ENCODE measurements at regions not wholly inside any gene's neighbourhood (a gene's known extent, or its start where the extent isn't known, plus 50 kb on each side); places are given as distances from the start of the nearest gene placed in this dataset.

- Histone ChIP-seq H2BK20ac (ENCODE audit: low read length) (no peak overlapping the region), H2BK15ac (ENCODE audit: low read length) (no peak overlapping the region), H3K79me1 (ENCODE audit: low read depth, low read length) (no peaks in the 10 kb centered on the region), H2BK12ac (ENCODE audit: low read depth, low read length) (no peak overlapping the region), H4K8ac (ENCODE audit: extremely low read depth, insufficient read depth, low read length) (no peak overlapping the region), H3K56ac (replicated peaks; ENCODE audit: insufficient read length, low read depth, low read length) (no peak overlapping the region), H3K23ac (ENCODE audit: insufficient read length) (no peak overlapping the region), H2BK120ac (replicated peaks; ENCODE audit: low read depth, low read length) (no peak overlapping the region), H2BK5ac (ENCODE audit: low read depth, low read length) (no peak overlapping the region), H3K9ac (replicated peaks in 1 of 4; ENCODE audit: extremely low read depth in 1 of 4, low read depth in 3 of 4, low read length in 3 of 4) (no peak overlapping the region), H3K4ac (replicated peaks; ENCODE audit: insufficient read length, low read depth, low read length) (no peak overlapping the region), H3K27me3 (replicated peaks in 1 of 4; ENCODE audit: control insufficient read depth in 3 of 4, extremely low read depth in 1 of 4, insufficient read depth in 3 of 4, low read length in 3 of 4) (no peaks in the 10 kb centered on the region), H2AK5ac (ENCODE audit: low read depth, low read length) (no peak overlapping the region), H3K9me3 (ENCODE audit: insufficient read depth in 2 of 2, low read depth in 1 of 2, low read length in 1 of 2) (no peaks in the 10 kb centered on the region), H3K27ac (ENCODE audit: low read depth, low read length) (no peak overlapping the region), H2AFZ (ENCODE audit: low read length) (no peak overlapping the region), H3K14ac (ENCODE audit: insufficient read length) (no peak overlapping the region), H3K79me2 (ENCODE audit: control insufficient read depth in 1 of 2, insufficient read depth in 2 of 2, low read length in 2 of 2) (no peaks in the 10 kb centered on the region), H4K5ac (ENCODE audit: insufficient read length, low read depth, low read length) (no peak overlapping the region), H3K18ac (ENCODE audit: extremely low read depth, low read length) (no peak overlapping the region), H3K4me1 (replicated peaks in 1 of 4; ENCODE audit: control insufficient read depth in 3 of 4, insufficient read depth in 4 of 4, low read length in 3 of 4) (no peaks in the 10 kb centered on the region), H3K4me3 (ENCODE audit: extremely low read depth in 1 of 4, insufficient read depth in 2 of 4, low read depth in 3 of 4, low read length in 4 of 4) (no peak overlapping the region), H3K36me3 (ENCODE audit: control insufficient read depth in 2 of 4, insufficient read depth in 4 of 4, low read length in 3 of 4) (no peaks in the 10 kb centered on the region), H4K91ac (replicated peaks; ENCODE audit: insufficient read length, low read length) (no peak overlapping the region), H3K23me2 (ENCODE audit: low read depth, low read length) (no peaks in the 10 kb centered on the region), H3K4me2 (ENCODE audit: insufficient read depth in 1 of 2, low read depth in 2 of 2, low read length in 2 of 2) (no peak overlapping the region), H4K20me1 (replicated peaks in 1 of 2; ENCODE audit: control insufficient read depth in 1 of 2, insufficient read depth in 2 of 2, low read length in 2 of 2) (no peaks in the 10 kb centered on the region)
- FAIRE-seq: no peak
- POLR2A ChIA-PET (ENCODE audit: partially characterized antibody): no interaction called here
- DNase-seq (ENCODE audit: low read depth in 1 of 2, low spot score in 2 of 2): no peak
- CTCF ChIA-PET (ENCODE audit: partially characterized antibody): interaction anchor here (1.2 kb wide), 1 partner anchor 90 kb away, joined by 3 read pairs; no protein-coding TSS in a partner anchor
- 59% methylated on average over 2 of the region's 2 CpGs; no CpG with 5 or more reads in 1 of the 2 experiments for WGBS, 2 experiments (ENCODE audit: extremely low coverage in 1 of 2, insufficient coverage in 1 of 2, insufficient read length in 1 of 2, insufficient replicate concordance in 2 of 2, low coverage in 1 of 2, low lambda C conversion rate in 2 of 2, missing lambda C conversion rate in 1 of 2)
- no peak for TF ChIP-seq JUND (IDR thresholded peaks at IDR 0.05; ENCODE audit: low read length)
- TF ChIP-seq EZH2 (IDR thresholded peaks at IDR 0.05; ENCODE audit: low read depth, low read length, severe bottlenecking): no peak
- TF ChIP-seq SIN3A (conservative IDR thresholded peaks at IDR 0.05 in 1 of 2, IDR thresholded peaks at IDR 0.05 in 1 of 2; ENCODE audit: low read depth in 1 of 2, low read length in 2 of 2): no peak
- no peak for TF ChIP-seq JUN (IDR thresholded peaks at IDR 0.05; ENCODE audit: low read depth, low read length)
- no peak for TF ChIP-seq ZNF274 (IDR thresholded peaks at IDR 0.05; ENCODE audit: borderline replicate concordance, extremely low read depth, low read length)
- no peak for TF ChIP-seq CTCF (IDR thresholded peaks at IDR 0.05; ENCODE audit: control extremely low read depth in 1 of 3, insufficient read depth in 1 of 3, low read depth in 1 of 3, low read length in 3 of 3)
- no peak for TF ChIP-seq E2F6 (IDR thresholded peaks at IDR 0.05)
- TF ChIP-seq TBP (IDR thresholded peaks at IDR 0.05; ENCODE audit: low read depth, low read length): no peak
- TF ChIP-seq POLR2AphosphoS5 (IDR thresholded peaks at IDR 0.05; ENCODE audit: low read depth, low read length): no peak
Observed at GRCh38 chr6:115577270-115577669, 483.4 kb downstream of the FRK start.
